Mesenchymal stem cell (in vitro differentiated cells and primary cell): ENCODE measurements at regions not wholly inside any gene's neighbourhood (a gene's known extent, or its start where the extent isn't known, plus 50 kb on each side); places are given as distances from the start of the nearest gene placed in this dataset.

Experiments used
- DNase-seq: peaks from one replicate; pipeline ENCODE4 v3.0.0-alpha.2; 2013
- H2AFZ ChIP-seq: one replicate; pipeline ENCODE4 v1.6.1; 2013; ENCODE audit warnings: low read depth, mild to moderate bottlenecking, control low read depth, inconsistent platforms, low read length, moderate library complexity
- H2AK5ac ChIP-seq: 2 replicates; pipeline ENCODE4 v1.6.1; 2013; ENCODE audit warnings: low read length, moderate library complexity, mild to moderate bottlenecking, inconsistent platforms; ENCODE audit not compliant: severe bottlenecking
- H2BK120ac ChIP-seq: one replicate; pipeline ENCODE4 v1.6.1; 2013; ENCODE audit warnings: low read depth, mild to moderate bottlenecking, inconsistent platforms, low read length, moderate library complexity
- H2BK12ac ChIP-seq, 2 experiments: one replicate each; pipeline ENCODE4 v1.6.1; 2013; ENCODE audit warnings: inconsistent platforms in 2 of 2, low read length in 2 of 2, mild to moderate bottlenecking in 2 of 2, moderate library complexity in 2 of 2, control low read depth in 1 of 2
- H2BK15ac ChIP-seq: one replicate; pipeline ENCODE4 v1.6.1; 2013; ENCODE audit warnings: mild to moderate bottlenecking, low read depth, inconsistent platforms; ENCODE audit not compliant: poor library complexity, severe bottlenecking
- H2BK5ac ChIP-seq: 2 replicates; pipeline ENCODE4 v1.6.1; 2013; ENCODE audit warnings: low read depth, mild to moderate bottlenecking, low read length, control low read depth, inconsistent platforms; ENCODE audit not compliant: poor library complexity, severe bottlenecking
- H3K14ac ChIP-seq, 2 experiments: one replicate each; pipeline ENCODE4 v1.6.1; 2013; ENCODE audit warnings: inconsistent platforms in 2 of 2, low read length in 2 of 2, control low read depth in 1 of 2, mild to moderate bottlenecking in 1 of 2, moderate library complexity in 1 of 2
- H3K18ac ChIP-seq, 2 experiments: one replicate each; pipeline ENCODE4 v1.6.1; 2013; ENCODE audit warnings: inconsistent platforms in 2 of 2, low read length in 2 of 2, control low read depth in 1 of 2, low read depth in 1 of 2, mild to moderate bottlenecking in 1 of 2
- H3K23ac ChIP-seq, 2 experiments: one replicate each; pipeline ENCODE4 v1.6.1; 2013; ENCODE audit warnings: inconsistent platforms in 2 of 2, low read length in 2 of 2, mild to moderate bottlenecking in 2 of 2, moderate library complexity in 2 of 2, control low read depth in 1 of 2
- H3K27ac ChIP-seq: 2 replicates; pipeline ENCODE4 v1.5.1; 2013; ENCODE audit warnings: mild to moderate bottlenecking, moderate library complexity, low read length, control low read depth, inconsistent platforms; ENCODE audit not compliant: poor library complexity, severe bottlenecking
- H3K27me3 ChIP-seq, 2 experiments: 2 replicates each; pipeline versions ENCODE4 v1.6.1 to v1.7.0; 2013; ENCODE audit warnings: low read length in 2 of 2, mild to moderate bottlenecking in 2 of 2, moderate library complexity in 2 of 2, control low read depth in 1 of 2, inconsistent platforms in 1 of 2; ENCODE audit not compliant: control insufficient read depth in 1 of 2, insufficient read depth in 1 of 2
- H3K36me3 ChIP-seq, 2 experiments: 2 replicates each; pipeline versions ENCODE4 v1.6.1 to v1.7.0; 2013; ENCODE audit warnings: low read length in 2 of 2, control low read depth in 1 of 2, inconsistent platforms in 1 of 2, low read depth in 1 of 2, mild to moderate bottlenecking in 1 of 2; ENCODE audit not compliant: insufficient read depth in 2 of 2, control insufficient read depth in 1 of 2
- H3K4ac ChIP-seq, 2 experiments: one replicate each; pipeline ENCODE4 v1.6.1; 2013; ENCODE audit warnings: inconsistent platforms in 2 of 2, low read length in 2 of 2, mild to moderate bottlenecking in 2 of 2, moderate library complexity in 2 of 2, control low read depth in 1 of 2, low read depth in 1 of 2
- H3K4me1 ChIP-seq: 2 replicates; pipeline ENCODE4 v1.6.1; 2013; ENCODE audit warnings: low read depth, low read length, control low read depth; ENCODE audit not compliant: control insufficient read depth, insufficient read depth
- H3K4me2 ChIP-seq: 2 replicates; pipeline ENCODE4 v1.6.1; 2013; ENCODE audit warnings: low read length, mild to moderate bottlenecking, inconsistent platforms; ENCODE audit not compliant: poor library complexity, severe bottlenecking
- H3K4me3 ChIP-seq, 2 experiments: 2 replicates each; pipeline versions ENCODE4 v1.5.1 to v1.7.0; 2013; ENCODE audit warnings: low read length in 2 of 2, mild to moderate bottlenecking in 2 of 2, control low read depth in 1 of 2, low read depth in 1 of 2; ENCODE audit not compliant: insufficient read depth in 1 of 2
- H3K79me1 ChIP-seq: replicated peaks from 2 replicates; pipeline ENCODE4 v1.6.1; 2013; ENCODE audit warnings: mild to moderate bottlenecking, control low read depth, low read length, inconsistent platforms; ENCODE audit not compliant: poor library complexity, severe bottlenecking
- H3K9ac ChIP-seq: 2 replicates; pipeline ENCODE4 v1.7.0; 2013; ENCODE audit warnings: mild to moderate bottlenecking, low read length, moderate library complexity
- H3K9me3 ChIP-seq: 2 replicates; pipeline ENCODE4 v1.7.0; 2013; ENCODE audit warnings: mild to moderate bottlenecking, low read length; ENCODE audit not compliant: control insufficient read depth
- H4K8ac ChIP-seq: one replicate; pipeline ENCODE4 v1.6.1; 2013; ENCODE audit warnings: inconsistent platforms, mild to moderate bottlenecking, low read length, moderate library complexity
- H4K91ac ChIP-seq: one replicate; pipeline ENCODE4 v1.6.1; 2013; ENCODE audit warnings: mild to moderate bottlenecking, low read length, inconsistent platforms
- WGBS: methylation state at CpG from one replicate; pipeline ENCODE4 v1.1.7; 2013; ENCODE audit warnings: mixed read lengths; 5-methylcytosine and 5-hydroxymethylcytosine counted together

DNA sequence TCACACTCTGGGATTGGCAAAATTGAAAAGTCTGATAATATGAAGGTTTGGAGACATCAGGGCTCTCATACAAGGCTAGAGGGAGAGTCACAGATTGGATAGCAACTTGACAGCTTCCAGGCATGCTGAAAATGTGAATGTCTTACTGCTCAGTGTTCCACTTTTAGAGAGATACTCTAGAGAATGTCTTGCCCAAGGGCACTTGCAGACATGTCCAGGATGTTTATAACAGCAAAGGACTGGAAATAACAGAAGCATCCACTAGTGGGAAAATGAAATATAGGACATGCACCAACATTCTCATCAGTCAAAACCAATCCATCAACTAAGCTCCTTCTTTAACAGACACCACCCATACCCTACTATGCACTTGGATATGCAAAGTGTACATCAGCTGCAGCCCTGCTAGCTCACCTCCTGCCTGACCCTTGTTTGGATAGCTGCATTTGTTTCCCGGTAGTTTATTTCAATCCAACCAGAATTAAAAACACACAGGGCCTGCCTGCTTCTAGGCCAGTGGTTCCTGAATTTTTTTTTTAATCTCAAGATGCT, 101.6 kb upstream of the ARHGEF3 start:
- no peaks in the 10 kb centered on the region for H3K9me3 ChIP-seq
- H2BK120ac ChIP-seq, result no peak overlapping the region
- no peak overlapping the region for H3K4me2 ChIP-seq
- peak; percentile 60 for DNase-seq
- no peak overlapping the region for H2AFZ ChIP-seq
- no peak overlapping the region for H2AK5ac ChIP-seq
- no peak overlapping the region for H2BK5ac ChIP-seq
- no peak overlapping the region for H3K14ac ChIP-seq
- no peak overlapping the region for H2BK15ac ChIP-seq
- peaks cover 0 to under 1% of the 10 kb centered on the region in 2 experiments for H3K36me3 ChIP-seq
- no peak overlapping the region for H4K8ac ChIP-seq
- H3K79me1 ChIP-seq, result no peaks in the 10 kb centered on the region
- no peaks in the 10 kb centered on the region for H3K27me3 ChIP-seq
- no peak overlapping the region for H3K23ac ChIP-seq
- no peak overlapping the region for H3K9ac ChIP-seq
- no peak overlapping the region for H3K18ac ChIP-seq
- no peak overlapping the region for H3K4me3 ChIP-seq
- no peak overlapping the region for H3K27ac ChIP-seq
- no peaks in the 10 kb centered on the region for H3K4me1 ChIP-seq
- no peak overlapping the region for H4K91ac ChIP-seq
- 20% methylated on average over 1 of the region's 1 CpG for WGBS
- H2BK12ac ChIP-seq, result no peak overlapping the region
- no peak overlapping the region for H3K4ac ChIP-seq

DNA sequence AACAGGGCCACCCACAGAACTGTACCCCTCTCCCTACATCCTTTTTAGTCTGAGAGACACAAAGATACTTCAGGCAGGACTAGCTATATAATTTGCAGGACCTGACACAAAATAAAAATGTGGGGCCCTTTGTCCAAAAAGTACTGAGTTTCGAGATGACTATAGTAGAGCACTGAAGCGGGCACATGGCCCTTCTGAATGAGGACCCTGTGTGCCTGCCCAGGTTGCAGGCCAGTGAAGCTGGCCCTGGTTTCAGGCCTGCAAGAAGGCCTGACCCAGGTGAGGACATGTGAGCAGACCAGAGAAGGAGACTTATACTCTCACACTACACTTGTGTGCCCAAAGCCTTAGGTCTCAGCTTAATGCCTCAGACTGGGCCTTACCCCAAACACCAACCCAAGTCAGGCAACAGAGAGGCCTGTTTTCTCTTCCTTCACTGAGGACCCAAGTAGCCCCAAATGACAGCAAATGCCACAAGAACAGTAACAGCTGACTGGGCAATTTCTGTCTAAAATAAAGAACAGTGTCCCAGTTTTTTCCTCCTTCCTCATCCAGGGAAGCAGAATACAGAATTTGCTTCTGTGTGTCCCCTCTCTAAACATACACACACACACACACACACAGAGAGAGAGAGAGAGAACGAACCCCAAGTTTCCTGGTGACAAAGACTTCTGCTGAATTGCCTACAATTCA, 100.9 kb upstream of the ARHGEF3 start:
- Histone ChIP-seq H3K23ac (no peak overlapping the region), H2BK5ac (no peak overlapping the region), H2BK12ac (peak overlapping the region in 1 of 2 experiments; percentile 89), H3K79me1 (no peaks in the 10 kb centered on the region), H3K27ac (no peak overlapping the region), H3K4me3 (no peak overlapping the region), H3K18ac (no peak overlapping the region), H3K14ac (no peak overlapping the region), H2BK120ac (no peak overlapping the region), H2BK15ac (no peak overlapping the region), H2AFZ (no peak overlapping the region), H4K91ac (peak overlapping the region; percentile 58), H3K27me3 (no peaks in the 10 kb centered on the region), H2AK5ac (no peak overlapping the region), H3K9ac (no peak overlapping the region), H3K4ac (peak overlapping the region in 1 of 2 experiments; percentile 11), H3K9me3 (no peaks in the 10 kb centered on the region), H3K4me1 (no peaks in the 10 kb centered on the region), H3K4me2 (no peak overlapping the region), H4K8ac (peak overlapping the region; percentile 48), H3K36me3 (peaks cover 0 to 4% of the 10 kb centered on the region in 2 experiments)
- no peak for DNase-seq
- 99% methylated on average over 3 of the region's 3 CpGs for WGBS

DNA sequence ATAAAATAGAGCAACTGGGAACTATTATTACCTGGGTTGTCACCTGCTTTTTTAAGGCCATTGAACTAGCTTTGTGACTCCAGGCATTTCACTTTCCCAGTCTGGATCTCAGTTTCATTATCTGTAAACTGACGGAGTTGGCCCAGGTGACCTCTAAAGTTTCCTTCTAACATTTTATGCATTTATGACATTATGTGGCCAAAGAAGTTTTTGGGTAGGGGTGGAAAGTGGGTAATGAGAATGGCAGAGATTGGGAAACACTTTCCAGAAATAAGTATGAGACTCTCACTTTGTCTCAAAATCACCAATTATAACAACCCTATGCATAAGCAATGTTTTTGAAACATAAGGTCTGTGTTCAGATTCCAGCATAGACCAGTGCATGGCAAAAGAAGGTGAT, 99.1 kb upstream of the ARHGEF3 start:
- no peak overlapping the region for H2BK5ac ChIP-seq
- no CpG with 5 or more reads among the region's 1 CpG for WGBS
- H4K91ac ChIP-seq, result no peak overlapping the region
- H2AK5ac ChIP-seq, result no peak overlapping the region
- H2BK12ac ChIP-seq, result no peak overlapping the region
- no peak overlapping the region for H3K18ac ChIP-seq
- H3K9ac ChIP-seq, result no peak overlapping the region
- no peaks in the 10 kb centered on the region for H3K79me1 ChIP-seq
- H3K27ac ChIP-seq, result no peak overlapping the region
- no peak overlapping the region for H3K23ac ChIP-seq
- H2BK120ac ChIP-seq, result no peak overlapping the region
- no peak overlapping the region for H3K4me3 ChIP-seq
- H3K14ac ChIP-seq, result no peak overlapping the region
- no peaks in the 10 kb centered on the region for H3K4me1 ChIP-seq
- H2AFZ ChIP-seq, result no peak overlapping the region
- H3K9me3 ChIP-seq, result no peaks in the 10 kb centered on the region
- no peak overlapping the region for H3K4ac ChIP-seq
- H3K36me3 ChIP-seq, result peaks cover 0 to 4% of the 10 kb centered on the region in 2 experiments
- DNase-seq, result no peak
- H2BK15ac ChIP-seq, result no peak overlapping the region
- no peaks in the 10 kb centered on the region for H3K27me3 ChIP-seq
- H3K4me2 ChIP-seq, result no peak overlapping the region
- no peak overlapping the region for H4K8ac ChIP-seq

DNA sequence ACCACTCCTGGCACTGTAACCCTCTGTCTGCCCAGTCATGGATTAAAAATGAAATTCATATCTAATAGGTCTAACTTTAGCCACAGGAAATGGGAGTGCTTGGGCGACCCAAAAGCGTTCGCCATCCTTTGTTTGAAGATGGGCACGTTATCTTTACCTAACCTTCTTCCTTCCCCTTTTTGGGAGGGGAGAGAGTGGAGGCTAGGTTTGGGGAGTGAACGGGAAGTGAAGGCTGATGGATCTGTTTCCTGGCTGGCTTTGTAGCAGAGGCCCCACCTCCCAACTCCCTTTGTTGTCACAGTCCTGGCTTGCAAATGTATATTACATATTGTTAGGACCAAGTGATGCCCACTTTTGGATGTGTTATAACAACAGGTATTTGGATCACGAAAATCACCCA, 98.1 kb upstream of the ARHGEF3 start:
- no peaks in the 10 kb centered on the region for H3K9me3 ChIP-seq
- H2BK120ac ChIP-seq, result no peak overlapping the region
- no peaks in the 10 kb centered on the region for H3K27me3 ChIP-seq
- no peak overlapping the region for H3K14ac ChIP-seq
- WGBS, result 88% methylated on average over 4 of the region's 6 CpGs
- no peak overlapping the region for H3K27ac ChIP-seq
- no peak overlapping the region for H3K4me3 ChIP-seq
- no peak for DNase-seq
- H2AK5ac ChIP-seq, result no peak overlapping the region
- H3K79me1 ChIP-seq, result no peaks in the 10 kb centered on the region
- no peak overlapping the region for H2BK5ac ChIP-seq
- no peak overlapping the region for H3K23ac ChIP-seq
- no peaks in the 10 kb centered on the region for H3K4me1 ChIP-seq
- no peak overlapping the region for H2AFZ ChIP-seq
- no peak overlapping the region for H2BK15ac ChIP-seq
- peaks cover 0 to 4% of the 10 kb centered on the region in 2 experiments for H3K36me3 ChIP-seq
- H3K4me2 ChIP-seq, result no peak overlapping the region
- H3K18ac ChIP-seq, result no peak overlapping the region
- no peak overlapping the region for H3K4ac ChIP-seq
- H4K91ac ChIP-seq, result no peak overlapping the region
- H2BK12ac ChIP-seq, result no peak overlapping the region
- no peak overlapping the region for H4K8ac ChIP-seq
- no peak overlapping the region for H3K9ac ChIP-seq
